Gastroesophageal sphincter (tissue), 4 donors: ENCODE measurements at regions not wholly inside any gene's neighbourhood (a gene's known extent, or its start where the extent isn't known, plus 50 kb on each side); places are given as distances from the start of the nearest gene placed in this dataset.

ENCODE experiments used
- ATAC-seq: fragments of 150-250 bp; one replicate; pipeline ENCODE4 v1.9.1; 2016; ENCODE audit warnings: mild to moderate bottlenecking, moderate library complexity
- H3K27ac ChIP-seq, 4 donors: fragments of 200-600 bp; sonication (generic) in 3 of 4; 1 replicate in 3 of 4; 2 replicates in 1 of 4; pipeline ENCODE4 v1.5.1; 2016 to 2019
- H3K27me3 ChIP-seq: fragments of 200-600 bp; sonication (generic); one replicate; pipeline ENCODE4 v1.5.1; 2019
- H3K36me3 ChIP-seq, 2 donors: fragments of 200-600 bp; sonication (generic); one replicate each; pipeline ENCODE4 v1.5.1; 2019; ENCODE audit warnings: control low read depth in 1 of 2
- H3K4me1 ChIP-seq, 3 donors: fragments of 200-600 bp; sonication (generic); 1 replicate in 2 of 3; 2 replicates in 1 of 3; pipeline ENCODE4 v1.5.1; 2016 to 2019; ENCODE audit warnings: control low read depth in 2 of 3
- H3K4me3 ChIP-seq, 2 donors: fragments of 200-600 bp; sonication (generic); one replicate each; pipeline ENCODE4 v1.5.1; 2019; ENCODE audit warnings: mild to moderate bottlenecking in 1 of 2, moderate library complexity in 1 of 2
- H3K9me3 ChIP-seq, 3 donors: fragments of 200-600 bp; sonication (generic); one replicate each; pipeline ENCODE4 v1.5.1; 2017 to 2019; ENCODE audit warnings: control low read depth in 2 of 3
- EP300 ChIP-seq: sonication (generic); formaldehyde crosslinking; IDR thresholded peaks from one replicate; pipeline ENCODE4 v1.6.1; 2017; ENCODE audit warnings: antibody characterized with exemption, mild to moderate bottlenecking
- POLR2A ChIP-seq, 2 donors: fragments of 450-650 bp; IDR thresholded peaks; one replicate each; pipeline ENCODE4 v1.6.1; 2017; ENCODE audit warnings: antibody characterized with exemption in 2 of 2, mild to moderate bottlenecking in 2 of 2, moderate library complexity in 1 of 2
- POLR2AphosphoS5 ChIP-seq: sonication (generic); formaldehyde crosslinking; IDR thresholded peaks from one replicate; pipeline ENCODE4 v1.6.1; 2017; ENCODE audit warnings: antibody characterized with exemption
- WGBS, 2 donors: methylation state at CpG; one replicate each; pipeline ENCODE4 v1.1.5; 2018; ENCODE audit warnings: low coverage in 1 of 2; 5-methylcytosine and 5-hydroxymethylcytosine counted together
- TF ChIP-seq, protein P1 (sequence below), 4 experiments: fragments of 200-600 bp in 2 of 4; fragments of 450-650 bp in 2 of 4; sonication (generic) in 1 of 4; IDR thresholded peaks; one replicate each; pipeline ENCODE4 v1.5.1; 2017 to 2019; ENCODE audit warnings: antibody characterized with exemption in 4 of 4, mild to moderate bottlenecking in 2 of 4, moderate library complexity in 2 of 4

DNA sequence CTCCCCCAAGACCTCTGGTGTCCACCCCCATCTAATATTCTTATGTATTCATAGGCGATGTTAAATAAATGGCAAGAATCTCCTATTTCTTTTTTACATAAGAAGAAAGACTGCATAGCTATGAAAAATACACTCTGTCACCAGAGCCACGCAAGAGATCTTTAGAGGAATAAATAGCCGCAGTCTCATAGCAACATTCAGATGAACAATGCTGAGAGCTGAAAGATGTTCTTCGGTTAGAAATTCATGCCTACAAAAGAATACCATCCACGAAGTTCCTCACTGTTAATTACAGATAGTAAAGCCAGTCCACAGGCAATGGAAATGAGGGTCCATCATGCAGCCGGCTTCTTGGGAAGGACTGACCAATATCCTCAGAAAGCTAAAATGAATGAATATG, 76.0 kb upstream of the SOD1 start:
- H3K36me3 ChIP-seq, result no peaks in the 10 kb centered on the region
- H3K4me1 ChIP-seq, result no peaks in the 10 kb centered on the region
- TF ChIP-seq POLR2AphosphoS5, result no peak
- TF ChIP-seq, protein P1, sequence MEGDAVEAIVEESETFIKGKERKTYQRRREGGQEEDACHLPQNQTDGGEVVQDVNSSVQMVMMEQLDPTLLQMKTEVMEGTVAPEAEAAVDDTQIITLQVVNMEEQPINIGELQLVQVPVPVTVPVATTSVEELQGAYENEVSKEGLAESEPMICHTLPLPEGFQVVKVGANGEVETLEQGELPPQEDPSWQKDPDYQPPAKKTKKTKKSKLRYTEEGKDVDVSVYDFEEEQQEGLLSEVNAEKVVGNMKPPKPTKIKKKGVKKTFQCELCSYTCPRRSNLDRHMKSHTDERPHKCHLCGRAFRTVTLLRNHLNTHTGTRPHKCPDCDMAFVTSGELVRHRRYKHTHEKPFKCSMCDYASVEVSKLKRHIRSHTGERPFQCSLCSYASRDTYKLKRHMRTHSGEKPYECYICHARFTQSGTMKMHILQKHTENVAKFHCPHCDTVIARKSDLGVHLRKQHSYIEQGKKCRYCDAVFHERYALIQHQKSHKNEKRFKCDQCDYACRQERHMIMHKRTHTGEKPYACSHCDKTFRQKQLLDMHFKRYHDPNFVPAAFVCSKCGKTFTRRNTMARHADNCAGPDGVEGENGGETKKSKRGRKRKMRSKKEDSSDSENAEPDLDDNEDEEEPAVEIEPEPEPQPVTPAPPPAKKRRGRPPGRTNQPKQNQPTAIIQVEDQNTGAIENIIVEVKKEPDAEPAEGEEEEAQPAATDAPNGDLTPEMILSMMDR (IDR thresholded peaks at IDR 0.05), result no peak
- no peak for TF ChIP-seq POLR2A (IDR thresholded peaks at IDR 0.05)
- no peak for TF ChIP-seq EP300
- H3K4me3 ChIP-seq, result no peak overlapping the region
- no peaks in the 10 kb centered on the region for H3K9me3 ChIP-seq
- no peaks in the 10 kb centered on the region for H3K27me3 ChIP-seq
- ATAC-seq, result no peak
- H3K27ac ChIP-seq, result no peak overlapping the region
- 80 to 87% methylated on average over 6 of the region's 6 CpGs for WGBS, 2 donors

- no peak overlapping the region for H3K4me3 ChIP-seq
- H3K9me3 ChIP-seq, result no peaks in the 10 kb centered on the region
- TF ChIP-seq POLR2AphosphoS5 (no peak), POLR2A (IDR thresholded peaks at IDR 0.05) (no peak), EP300 (no peak)
- TF ChIP-seq, protein P1 (IDR thresholded peaks at IDR 0.05), result peak; percentile 47 to 79 (median 60)
- H3K27ac ChIP-seq, result no peak overlapping the region
- 50 to 65% methylated on average over 2 of the region's 3 CpGs for WGBS, 2 donors
- H3K4me1 ChIP-seq, result no peaks in the 10 kb centered on the region
- peak; percentile 58 for ATAC-seq
- no peaks in the 10 kb centered on the region for H3K36me3 ChIP-seq
- peaks cover 12% of the 10 kb centered on the region for H3K27me3 ChIP-seq
Observed at GRCh38 chr21:31580866-31581276, 78.6 kb upstream of the SOD1 start.

DNA sequence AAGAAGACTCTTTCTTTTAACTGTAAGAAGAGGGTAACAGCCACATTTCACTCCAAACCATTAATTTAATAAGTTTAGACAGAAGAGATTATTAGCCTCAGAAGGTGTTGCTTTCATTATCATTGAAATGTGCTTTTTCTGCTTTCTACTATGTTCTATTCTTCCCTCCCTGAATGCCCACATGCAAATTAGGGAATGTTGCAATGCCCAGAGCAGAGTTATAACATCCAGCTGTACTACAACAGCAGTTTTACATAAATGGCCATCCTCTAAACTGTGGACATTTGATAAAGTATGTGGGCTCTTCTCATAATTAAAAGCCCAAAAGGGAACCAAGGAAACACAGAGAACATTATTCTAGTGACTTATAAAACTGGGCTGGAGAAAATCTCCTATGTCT, 82.2 kb upstream of the SOD1 start:
- TF ChIP-seq, protein P1 (IDR thresholded peaks at IDR 0.05), result no peak
- no peak for TF ChIP-seq EP300
- TF ChIP-seq POLR2A (IDR thresholded peaks at IDR 0.05), result no peak
- TF ChIP-seq POLR2AphosphoS5, result no peak
- Histone ChIP-seq H3K36me3 (no peaks in the 10 kb centered on the region), H3K27me3 (peaks cover 26% of the 10 kb centered on the region), H3K27ac (no peak overlapping the region), H3K9me3 (peaks cover 0 to 21% (median 0%) of the 10 kb centered on the region in 3 donors), H3K4me1 (no peaks in the 10 kb centered on the region), H3K4me3 (no peak overlapping the region)
- no peak for ATAC-seq

GRCh38 chr21:31576428-31576827, 83.1 kb upstream of the SOD1 start:
- ATAC-seq, result no peak
- 60 to 94% methylated on average over 2 to 5 of the region's 6 CpGs for WGBS, 2 donors
- H3K9me3 ChIP-seq, result peaks cover 0 to 21% (median 0%) of the 10 kb centered on the region in 3 donors
- TF ChIP-seq, protein P1 (IDR thresholded peaks at IDR 0.05), result no peak
- TF ChIP-seq POLR2A (IDR thresholded peaks at IDR 0.05) (no peak), POLR2AphosphoS5 (no peak), EP300 (no peak)
- H3K27ac ChIP-seq, result no peak overlapping the region
- no peak overlapping the region for H3K4me3 ChIP-seq
- no peaks in the 10 kb centered on the region for H3K36me3 ChIP-seq
- H3K27me3 ChIP-seq, result peaks cover 26% of the 10 kb centered on the region
- H3K4me1 ChIP-seq, result no peaks in the 10 kb centered on the region

DNA sequence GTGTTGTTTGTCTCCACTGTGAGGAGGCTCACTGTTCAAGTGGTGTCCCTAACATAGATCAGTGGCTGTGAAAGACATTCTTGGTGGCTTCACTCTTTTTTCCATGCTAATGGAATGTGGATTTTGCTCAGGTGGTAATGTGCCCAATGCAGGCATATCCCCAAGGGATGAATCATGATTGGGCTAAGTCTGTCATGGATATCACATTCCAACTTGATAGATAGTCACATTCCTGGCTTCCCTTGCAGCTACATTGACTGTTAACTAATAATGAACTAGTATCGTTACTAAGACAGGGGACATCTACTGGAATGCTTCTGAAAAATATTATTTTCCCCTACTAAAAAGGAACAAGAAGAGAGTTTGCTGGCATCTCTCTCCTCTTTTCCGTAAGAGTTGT, 86.3 kb upstream of the SOD1 start:
- 67 to 83% methylated on average over 1 to 2 of the region's 2 CpGs for WGBS, 2 donors

More for the DNA sequence above, 86.3 kb upstream of the SOD1 start:
- peaks cover 0 to 21% (median 0%) of the 10 kb centered on the region in 3 donors for H3K9me3 ChIP-seq
- no peak overlapping the region for H3K27ac ChIP-seq
- H3K4me1 ChIP-seq, result no peaks in the 10 kb centered on the region
- peaks cover 26% of the 10 kb centered on the region for H3K27me3 ChIP-seq
- no peak overlapping the region for H3K4me3 ChIP-seq
- no peak for ATAC-seq
- TF ChIP-seq POLR2AphosphoS5 (no peak), EP300 (no peak), POLR2A (IDR thresholded peaks at IDR 0.05) (no peak)
- TF ChIP-seq, protein P1 (IDR thresholded peaks at IDR 0.05), result no peak
- no peaks in the 10 kb centered on the region for H3K36me3 ChIP-seq
